WERI-Rb-1 (cell line): ENCODE measurements at regions not wholly inside any gene's neighbourhood (a gene's known extent, or its start where the extent isn't known, plus 50 kb on each side); places are given as distances from the start of the nearest gene placed in this dataset.

Experiments used
- DNase-seq: peaks from one replicate; pipeline ENCODE4 v3.0.0-alpha.2; 2020
- H3K27ac ChIP-seq: fragments of 250-450 bp; sonication (Bioruptor Pico); 2 replicates; pipeline ENCODE4 v1.5.1; 2020; ENCODE audit warnings: mild to moderate bottlenecking, moderate library complexity
- H3K27me3 ChIP-seq: fragments of 250-450 bp; sonication (Bioruptor Pico); 2 replicates; pipeline ENCODE4 v1.5.1; 2021; ENCODE audit warnings: mild to moderate bottlenecking, low read depth, moderate library complexity; ENCODE audit not compliant: insufficient read depth, severe bottlenecking
- H3K36me3 ChIP-seq: fragments of 250-450 bp; sonication (Bioruptor Pico); 2 replicates; pipeline ENCODE4 v1.5.1; 2020; ENCODE audit warnings: mild to moderate bottlenecking, moderate library complexity
- H3K4me3 ChIP-seq: 2 replicates; pipeline ENCODE4 v1.5.1; 2011; ENCODE audit warnings: low read depth, mild to moderate bottlenecking, control low read depth, low read length
- H3K9me3 ChIP-seq: fragments of 250-450 bp; sonication (Bioruptor Pico); 2 replicates; pipeline ENCODE4 v1.5.1; 2021; ENCODE audit warnings: mild to moderate bottlenecking, moderate library complexity; ENCODE audit not compliant: severe bottlenecking
- TF ChIP-seq, protein P1 (sequence below): IDR thresholded peaks from 2 replicates; pipeline ENCODE4 v1.5.1; 2011; ENCODE audit warnings: low read depth, mild to moderate bottlenecking, control low read depth, inconsistent platforms, low read length

DNA sequence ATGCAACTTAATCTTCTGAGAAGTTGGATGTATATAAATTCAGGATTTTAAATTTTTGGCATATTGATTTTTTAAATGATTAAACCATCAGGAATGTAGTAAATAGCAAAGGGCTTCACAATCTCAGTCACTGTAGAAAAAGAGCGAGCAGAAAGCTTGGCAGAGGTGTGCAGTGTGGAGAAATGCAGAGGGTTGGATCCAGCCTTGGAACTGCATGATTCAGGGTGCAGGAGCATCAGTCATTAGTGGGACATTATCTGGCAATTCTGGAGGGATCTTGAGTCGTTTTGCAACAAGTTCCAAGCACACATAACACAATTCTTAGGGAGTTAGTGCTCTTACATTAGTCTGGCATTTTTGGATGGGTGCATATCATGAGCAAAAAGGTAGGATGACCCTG, 267.9 kb downstream of the PLA2G4A start:
- no peak for DNase-seq
- Histone ChIP-seq H3K27me3 (no peaks in the 10 kb centered on the region), H3K9me3 (no peaks in the 10 kb centered on the region), H3K4me3 (no peak overlapping the region), H3K27ac (no peak overlapping the region), H3K36me3 (no peaks in the 10 kb centered on the region)
- TF ChIP-seq, protein P1, sequence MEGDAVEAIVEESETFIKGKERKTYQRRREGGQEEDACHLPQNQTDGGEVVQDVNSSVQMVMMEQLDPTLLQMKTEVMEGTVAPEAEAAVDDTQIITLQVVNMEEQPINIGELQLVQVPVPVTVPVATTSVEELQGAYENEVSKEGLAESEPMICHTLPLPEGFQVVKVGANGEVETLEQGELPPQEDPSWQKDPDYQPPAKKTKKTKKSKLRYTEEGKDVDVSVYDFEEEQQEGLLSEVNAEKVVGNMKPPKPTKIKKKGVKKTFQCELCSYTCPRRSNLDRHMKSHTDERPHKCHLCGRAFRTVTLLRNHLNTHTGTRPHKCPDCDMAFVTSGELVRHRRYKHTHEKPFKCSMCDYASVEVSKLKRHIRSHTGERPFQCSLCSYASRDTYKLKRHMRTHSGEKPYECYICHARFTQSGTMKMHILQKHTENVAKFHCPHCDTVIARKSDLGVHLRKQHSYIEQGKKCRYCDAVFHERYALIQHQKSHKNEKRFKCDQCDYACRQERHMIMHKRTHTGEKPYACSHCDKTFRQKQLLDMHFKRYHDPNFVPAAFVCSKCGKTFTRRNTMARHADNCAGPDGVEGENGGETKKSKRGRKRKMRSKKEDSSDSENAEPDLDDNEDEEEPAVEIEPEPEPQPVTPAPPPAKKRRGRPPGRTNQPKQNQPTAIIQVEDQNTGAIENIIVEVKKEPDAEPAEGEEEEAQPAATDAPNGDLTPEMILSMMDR = no peak

DNA sequence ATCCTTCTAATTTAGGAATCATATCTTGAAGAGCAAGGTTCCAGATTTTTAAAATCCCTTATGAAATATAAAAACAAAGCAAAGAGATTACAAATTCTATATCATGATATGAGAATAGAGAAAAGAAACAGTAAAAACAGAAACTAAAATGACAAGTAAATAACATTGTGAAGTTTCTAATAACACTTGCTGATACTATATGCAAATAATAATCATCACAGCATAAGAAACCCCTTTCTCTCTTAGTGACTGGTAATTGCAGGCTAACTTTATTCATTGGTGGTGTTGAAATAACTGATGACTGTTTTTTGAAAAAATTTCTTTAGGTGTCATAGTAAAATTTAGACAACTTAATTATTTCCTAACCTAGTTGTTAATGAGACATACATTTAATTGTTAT, 281.6 kb downstream of the PLA2G4A start:
- no peak for DNase-seq
- no peaks in the 10 kb centered on the region for H3K36me3 ChIP-seq
- no peak overlapping the region for H3K27ac ChIP-seq
- TF ChIP-seq, protein P1 = no peak
- H3K4me3 ChIP-seq = no peak overlapping the region
- no peaks in the 10 kb centered on the region for H3K9me3 ChIP-seq
- no peaks in the 10 kb centered on the region for H3K27me3 ChIP-seq

DNA sequence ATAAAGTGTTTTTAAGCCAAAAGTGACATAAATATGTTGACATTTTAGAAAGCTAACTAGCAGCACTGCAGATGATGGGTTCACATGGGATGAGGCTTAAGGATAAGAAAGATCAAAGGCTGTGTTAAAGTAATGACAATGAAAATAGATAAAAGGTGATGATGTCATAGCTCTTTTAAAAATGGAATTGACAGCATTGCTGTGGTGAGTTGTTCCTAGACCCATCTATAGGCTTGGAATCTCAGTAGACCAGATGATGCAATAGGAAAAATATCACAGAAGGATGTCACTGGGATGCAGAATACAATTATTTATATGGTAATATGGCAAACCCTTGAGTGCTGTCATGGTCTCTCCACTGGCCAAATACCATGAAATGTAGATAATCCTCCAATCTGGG, 286.0 kb downstream of the PLA2G4A start:
- no peaks in the 10 kb centered on the region for H3K9me3 ChIP-seq
- TF ChIP-seq, protein P1 = no peak

DNA sequence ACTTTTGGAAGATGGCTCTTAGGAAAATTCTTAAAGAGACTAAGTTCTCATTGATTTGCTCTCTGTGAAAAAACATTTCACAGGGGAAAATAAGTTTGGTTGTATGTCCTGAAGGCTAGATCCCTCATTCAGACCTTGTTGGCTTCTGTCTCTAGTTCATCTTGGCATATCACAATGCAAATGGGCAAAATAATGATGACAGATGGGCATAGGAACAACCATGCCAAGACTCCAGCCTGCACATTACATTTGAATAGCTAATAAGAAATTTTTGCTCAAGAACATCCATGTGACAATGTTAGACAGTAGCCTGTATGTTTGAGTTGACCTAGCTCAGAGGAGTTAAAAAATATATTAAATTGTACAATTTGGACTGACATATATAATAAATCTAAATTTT, 292.9 kb downstream of the PLA2G4A start:
- no peaks in the 10 kb centered on the region for H3K27me3 ChIP-seq
- no peak for DNase-seq
- no peak overlapping the region for H3K27ac ChIP-seq
- H3K36me3 ChIP-seq = no peaks in the 10 kb centered on the region
- H3K4me3 ChIP-seq = no peak overlapping the region
- TF ChIP-seq, protein P1 = no peak
- no peaks in the 10 kb centered on the region for H3K9me3 ChIP-seq

More for the DNA sequence above, 286.0 kb downstream of the PLA2G4A start:
- H3K27me3 ChIP-seq = no peaks in the 10 kb centered on the region
- no peak for DNase-seq
- no peaks in the 10 kb centered on the region for H3K36me3 ChIP-seq
- no peak overlapping the region for H3K4me3 ChIP-seq
- no peak overlapping the region for H3K27ac ChIP-seq

DNA sequence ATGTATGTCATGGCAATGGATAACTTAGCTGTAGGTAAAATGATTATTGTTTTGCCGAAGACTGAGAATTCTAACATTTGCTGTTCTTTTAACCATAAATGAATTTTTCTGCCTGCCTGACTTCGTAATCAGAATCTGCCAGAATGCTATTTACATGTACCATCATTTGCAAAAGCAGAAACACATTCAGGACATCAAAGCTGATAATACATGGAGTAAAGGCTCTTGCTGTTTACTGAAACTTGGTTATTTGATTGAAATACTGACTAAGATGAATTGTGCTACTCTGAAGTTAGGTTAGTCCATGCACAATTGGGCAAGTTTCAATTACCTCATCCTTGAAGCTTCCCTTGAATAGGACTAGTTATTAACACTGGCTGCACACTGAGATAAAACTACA, 293.8 kb downstream of the PLA2G4A start:
- TF ChIP-seq, protein P1 = no peak
- no peaks in the 10 kb centered on the region for H3K27me3 ChIP-seq
- DNase-seq = no peak
- H3K4me3 ChIP-seq = no peak overlapping the region
- no peak overlapping the region for H3K27ac ChIP-seq
- H3K9me3 ChIP-seq = no peaks in the 10 kb centered on the region
- H3K36me3 ChIP-seq = no peaks in the 10 kb centered on the region

DNA sequence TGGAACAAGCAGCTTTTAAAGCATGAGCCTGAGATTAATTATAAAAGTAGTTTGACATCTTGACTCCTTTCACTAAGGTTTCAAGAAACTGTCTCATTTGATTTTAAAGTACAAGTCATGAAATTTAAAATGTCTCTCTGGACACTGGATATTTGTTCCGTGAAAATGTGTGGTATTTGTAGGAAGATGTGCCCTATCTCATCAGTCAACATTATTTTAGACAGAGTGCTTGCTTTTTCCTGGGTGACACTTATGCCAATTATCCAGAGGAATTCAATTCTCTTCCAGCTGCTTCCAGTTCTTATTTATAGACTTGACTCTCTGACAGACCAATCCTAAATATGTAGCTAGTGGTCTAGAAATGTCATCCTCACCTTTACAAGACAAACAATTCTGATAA, 300.4 kb downstream of the PLA2G4A start:
- TF ChIP-seq, protein P1 = no peak

More for the DNA sequence above, 300.4 kb downstream of the PLA2G4A start:
- Histone ChIP-seq H3K27ac (no peak overlapping the region), H3K27me3 (no peaks in the 10 kb centered on the region), H3K36me3 (no peaks in the 10 kb centered on the region), H3K9me3 (no peaks in the 10 kb centered on the region), H3K4me3 (no peak overlapping the region)
- no peak for DNase-seq
